Progenitor cell of endocrine pancreas (in vitro differentiated cells): ENCODE measurements at regions not wholly inside any gene's neighbourhood (a gene's known extent, or its start where the extent isn't known, plus 50 kb on each side); places are given as distances from the start of the nearest gene placed in this dataset.

Experiments used
- DNase-seq: peaks from one replicate; pipeline ENCODE4 v3.0.0; 2021; ENCODE audit warnings: low spot score; ENCODE audit not compliant: unreplicated experiment
- H3K27ac Mint-ChIP-seq: 2 replicates; pipeline ENCODE4 v1.8.0; 2021; ENCODE audit warnings: mild to moderate bottlenecking, moderate library complexity, mixed read lengths
- H3K27me3 Mint-ChIP-seq: 2 replicates; pipeline ENCODE4 v1.8.0; 2021; ENCODE audit warnings: mixed read lengths
- H3K36me3 Mint-ChIP-seq: 2 replicates; pipeline ENCODE4 v1.8.0; 2022; ENCODE audit warnings: mixed read lengths; ENCODE audit not compliant: insufficient read depth
- H3K4me1 Mint-ChIP-seq: 2 replicates; pipeline ENCODE4 v1.8.0; 2021; ENCODE audit warnings: low read depth, mixed read lengths
- H3K4me3 Mint-ChIP-seq: 2 replicates; pipeline ENCODE4 v1.8.0; 2021; ENCODE audit warnings: low read depth, mild to moderate bottlenecking, moderate library complexity, mixed read lengths
- H3K9me3 Mint-ChIP-seq: 2 replicates; pipeline ENCODE4 v1.8.0; 2021; ENCODE audit warnings: low read depth, mixed read lengths
- TF ChIP-seq, protein P1 (sequence below): fragments of 200-600 bp; sonication (generic); IDR thresholded peaks from one replicate; pipeline ENCODE4 v1.5.0; 2021; ENCODE audit warnings: antibody characterized with exemption, mild to moderate bottlenecking; ENCODE audit not compliant: unreplicated experiment

GRCh38 chr4:114226968-114227760, 247.7 kb upstream of the ARSJ start:
- Mint-ChIP-seq H3K4me3 (no peak overlapping the region), H3K9me3 (no peaks in the 10 kb centered on the region), H3K4me1 (no peaks in the 10 kb centered on the region), H3K27ac (no peak overlapping the region), H3K27me3 (no peaks in the 10 kb centered on the region), H3K36me3 (no peaks in the 10 kb centered on the region)
- TF ChIP-seq, protein P1, sequence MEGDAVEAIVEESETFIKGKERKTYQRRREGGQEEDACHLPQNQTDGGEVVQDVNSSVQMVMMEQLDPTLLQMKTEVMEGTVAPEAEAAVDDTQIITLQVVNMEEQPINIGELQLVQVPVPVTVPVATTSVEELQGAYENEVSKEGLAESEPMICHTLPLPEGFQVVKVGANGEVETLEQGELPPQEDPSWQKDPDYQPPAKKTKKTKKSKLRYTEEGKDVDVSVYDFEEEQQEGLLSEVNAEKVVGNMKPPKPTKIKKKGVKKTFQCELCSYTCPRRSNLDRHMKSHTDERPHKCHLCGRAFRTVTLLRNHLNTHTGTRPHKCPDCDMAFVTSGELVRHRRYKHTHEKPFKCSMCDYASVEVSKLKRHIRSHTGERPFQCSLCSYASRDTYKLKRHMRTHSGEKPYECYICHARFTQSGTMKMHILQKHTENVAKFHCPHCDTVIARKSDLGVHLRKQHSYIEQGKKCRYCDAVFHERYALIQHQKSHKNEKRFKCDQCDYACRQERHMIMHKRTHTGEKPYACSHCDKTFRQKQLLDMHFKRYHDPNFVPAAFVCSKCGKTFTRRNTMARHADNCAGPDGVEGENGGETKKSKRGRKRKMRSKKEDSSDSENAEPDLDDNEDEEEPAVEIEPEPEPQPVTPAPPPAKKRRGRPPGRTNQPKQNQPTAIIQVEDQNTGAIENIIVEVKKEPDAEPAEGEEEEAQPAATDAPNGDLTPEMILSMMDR, result no peak
- DNase-seq, result no peak

GRCh38 chr4:114229706-114230105, 250.3 kb upstream of the ARSJ start:
- Mint-ChIP-seq H3K4me1 (no peaks in the 10 kb centered on the region), H3K9me3 (peaks cover 2% of the 10 kb centered on the region), H3K36me3 (no peaks in the 10 kb centered on the region), H3K27me3 (no peaks in the 10 kb centered on the region), H3K4me3 (no peak overlapping the region), H3K27ac (no peak overlapping the region)
- DNase-seq, result no peak
- TF ChIP-seq, protein P1, result no peak

DNA sequence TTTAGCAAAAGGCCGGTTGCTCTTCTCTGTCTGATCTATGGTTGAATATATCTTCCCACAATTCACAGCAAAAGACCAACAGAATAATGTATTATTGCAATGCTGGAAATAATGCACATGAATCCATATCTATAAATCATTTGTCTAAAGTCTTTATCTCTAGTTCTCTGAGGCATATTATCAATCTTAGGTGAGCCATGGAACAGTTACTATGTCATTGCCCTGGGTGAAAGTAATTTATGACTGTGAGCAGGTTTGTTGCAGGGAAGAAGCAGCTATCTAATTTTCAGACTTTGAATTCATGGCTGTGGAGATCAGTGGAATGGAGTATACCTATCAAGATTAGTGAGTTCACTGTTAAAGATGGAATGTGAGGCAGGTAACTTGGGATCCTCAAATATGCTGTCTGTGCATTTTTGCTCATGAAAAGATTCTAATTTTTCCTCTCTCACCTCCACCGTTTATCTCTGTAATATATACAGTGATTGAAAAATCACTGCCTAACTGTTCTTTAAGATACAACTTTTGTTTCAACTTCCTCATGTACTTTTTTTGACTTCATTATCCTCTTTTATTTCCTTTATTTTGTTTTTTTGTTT, 256.8 kb upstream of the ARSJ start:
- H3K27me3 Mint-ChIP-seq, result no peaks in the 10 kb centered on the region
- H3K36me3 Mint-ChIP-seq, result no peaks in the 10 kb centered on the region
- H3K27ac Mint-ChIP-seq, result no peak overlapping the region
- H3K4me1 Mint-ChIP-seq, result no peaks in the 10 kb centered on the region
- DNase-seq, result no peak
- H3K9me3 Mint-ChIP-seq, result peaks cover 3% of the 10 kb centered on the region
- TF ChIP-seq, protein P1, result no peak
- H3K4me3 Mint-ChIP-seq, result no peak overlapping the region

DNA sequence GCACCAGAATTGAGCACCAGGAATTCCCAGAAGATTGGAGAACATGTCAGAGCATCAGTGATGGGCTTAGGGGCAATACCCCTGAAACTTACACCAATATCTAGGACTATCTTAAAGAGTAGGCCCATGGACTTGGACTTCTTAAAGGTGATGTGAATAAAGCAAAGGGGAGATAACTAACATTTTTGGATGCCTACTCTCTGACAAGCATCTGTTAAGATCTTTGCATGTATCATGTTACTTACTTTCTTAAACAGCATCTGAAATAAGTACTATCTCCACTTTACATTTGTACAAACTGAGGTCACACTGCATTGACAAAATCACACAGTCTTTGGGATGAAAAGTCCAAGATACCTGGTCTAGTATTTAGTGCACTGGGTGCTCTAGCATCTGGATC, 258.6 kb upstream of the ARSJ start:
- Mint-ChIP-seq H3K27ac (no peak overlapping the region), H3K4me1 (no peaks in the 10 kb centered on the region), H3K9me3 (peaks cover 6% of the 10 kb centered on the region), H3K27me3 (no peaks in the 10 kb centered on the region), H3K4me3 (no peak overlapping the region), H3K36me3 (no peaks in the 10 kb centered on the region)
- no peak for DNase-seq
- TF ChIP-seq, protein P1, result no peak

- Mint-ChIP-seq H3K9me3 (peaks cover 11% of the 10 kb centered on the region), H3K4me3 (no peak overlapping the region), H3K4me1 (peaks cover 4% of the 10 kb centered on the region), H3K27ac (no peak overlapping the region), H3K27me3 (no peaks in the 10 kb centered on the region), H3K36me3 (no peaks in the 10 kb centered on the region)
- TF ChIP-seq, protein P1, result no peak
- no peak for DNase-seq
These were observed 270.1 kb upstream of the ARSJ start for GRCh38 chr4:114249561-114249960.
